ENCODE measurements at regions not wholly inside any gene's neighbourhood (a gene's known extent, or its start where the extent isn't known, plus 50 kb on each side); places are given as distances from the start of the nearest gene placed in this dataset.

- DNase-seq, result no peak
- H3K27ac ChIP-seq, result no peak overlapping the region
- H3K9me3 ChIP-seq, result no peaks in the 10 kb centered on the region
- TF ChIP-seq CTCF (IDR thresholded peaks at IDR 0.05) (no peak), POLR2A (IDR thresholded peaks at IDR 0.05) (no peak)
- no peaks in the 10 kb centered on the region for H3K36me3 ChIP-seq
- H3K4me1 ChIP-seq, result no peaks in the 10 kb centered on the region
- H3K27me3 ChIP-seq, result no peaks in the 10 kb centered on the region
- intact Hi-C loops (cut with DNase I; ENCODE audit: low total_unique reads), result no loop called here
- no peak overlapping the region for H3K4me3 ChIP-seq
Observed at GRCh38 chr2:34853646-34854045, 1254.5 kb upstream of the FAM98A start.

- intact Hi-C loops (cut with DNase I; ENCODE audit: low total_unique reads), result no loop called here
- no peaks in the 10 kb centered on the region for H3K4me1 ChIP-seq
- H3K36me3 ChIP-seq, result no peaks in the 10 kb centered on the region
- DNase-seq, result no peak
- H3K27ac ChIP-seq, result no peak overlapping the region
- no peaks in the 10 kb centered on the region for H3K9me3 ChIP-seq
- TF ChIP-seq CTCF (IDR thresholded peaks at IDR 0.05), result no peak
- no peak for TF ChIP-seq POLR2A (IDR thresholded peaks at IDR 0.05)
- no peaks in the 10 kb centered on the region for H3K27me3 ChIP-seq
- H3K4me3 ChIP-seq, result no peak overlapping the region
Observed at GRCh38 chr2:34851804-34852203, 1252.7 kb upstream of the FAM98A start.

- intact Hi-C loops (cut with DNase I; ENCODE audit: low total_unique reads), result no loop called here
- H3K36me3 ChIP-seq, result no peaks in the 10 kb centered on the region
- H3K4me1 ChIP-seq, result no peaks in the 10 kb centered on the region
- no peak overlapping the region for H3K4me3 ChIP-seq
- no peaks in the 10 kb centered on the region for H3K9me3 ChIP-seq
- no peak for DNase-seq
- no peak overlapping the region for H3K27ac ChIP-seq
- TF ChIP-seq CTCF (IDR thresholded peaks at IDR 0.05), result no peak
- no peak for TF ChIP-seq POLR2A (IDR thresholded peaks at IDR 0.05)
- no peaks in the 10 kb centered on the region for H3K27me3 ChIP-seq
Observed at GRCh38 chr2:34849827-34850226, 1250.7 kb upstream of the FAM98A start.

- no peak overlapping the region for H3K27ac ChIP-seq
- intact Hi-C loops (cut with DNase I; ENCODE audit: low total_unique reads), result no loop called here
- no peaks in the 10 kb centered on the region for H3K9me3 ChIP-seq
- no peaks in the 10 kb centered on the region for H3K4me1 ChIP-seq
- TF ChIP-seq CTCF (IDR thresholded peaks at IDR 0.05), result no peak
- TF ChIP-seq POLR2A (IDR thresholded peaks at IDR 0.05), result no peak
- no peak for DNase-seq
- H3K27me3 ChIP-seq, result no peaks in the 10 kb centered on the region
- no peaks in the 10 kb centered on the region for H3K36me3 ChIP-seq
- no peak overlapping the region for H3K4me3 ChIP-seq
Observed at GRCh38 chr2:34848691-34849090, 1249.6 kb upstream of the FAM98A start.

- TF ChIP-seq CTCF (IDR thresholded peaks at IDR 0.05) (no peak), POLR2A (IDR thresholded peaks at IDR 0.05) (no peak)
- Histone ChIP-seq H3K9me3 (no peaks in the 10 kb centered on the region), H3K4me3 (no peak overlapping the region), H3K27me3 (no peaks in the 10 kb centered on the region), H3K27ac (no peak overlapping the region), H3K4me1 (no peaks in the 10 kb centered on the region), H3K36me3 (no peaks in the 10 kb centered on the region)
- intact Hi-C loops (cut with DNase I; ENCODE audit: low total_unique reads), result no loop called here
- DNase-seq, result no peak
Observed at GRCh38 chr2:34848132-34848531, 1249.0 kb upstream of the FAM98A start.

Data from uterus (tissue), 3 donors.